OCI-LY3 (cell line): ENCODE measurements at regions not wholly inside any gene's neighbourhood (a gene's known extent, or its start where the extent isn't known, plus 50 kb on each side); places are given as distances from the start of the nearest gene placed in this dataset.

Experiments
- H2AFZ ChIP-seq: fragments of 200-600, 300-600 bp; shearing (Covaris generic); 2 replicates; pipeline ENCODE4 v1.6.0; 2014; ENCODE audit warnings: antibody characterized with exemption, low read depth, low read length
- H3K27ac ChIP-seq: fragments of 200-600, 300-600 bp; sonication (generic); 2 replicates; pipeline ENCODE4 v1.5.1; 2014; ENCODE audit warnings: mild to moderate bottlenecking, low read length, moderate library complexity, mixed read lengths
- H3K27me3 ChIP-seq: fragments of 200-600, 300-600 bp; sonication (generic); 2 replicates; pipeline ENCODE4 v1.6.1; 2014; ENCODE audit warnings: low read depth, low read length, mixed read lengths
- H3K36me3 ChIP-seq: fragments of 200-600, 300-600 bp; sonication (generic); replicated peaks from 2 replicates; pipeline ENCODE3; 2014; ENCODE audit warnings: low read depth, low read length, mixed read lengths
- H3K4me1 ChIP-seq: fragments of 300-600, 200-600 bp; sonication (generic); 2 replicates; pipeline ENCODE4 v1.6.1; 2014; ENCODE audit warnings: low read length, mixed read lengths
- H3K4me2 ChIP-seq: fragments of 200-600, 300-600 bp; sonication (generic); 2 replicates; pipeline ENCODE4 v1.6.1; 2014; ENCODE audit warnings: low read length, mixed read lengths
- H3K4me3 ChIP-seq: fragments of 300-600, 200-600 bp; sonication (generic); 2 replicates; pipeline ENCODE4 v1.5.1; 2014; ENCODE audit warnings: antibody characterized with exemption, mild to moderate bottlenecking, low read length, moderate library complexity
- H3K79me2 ChIP-seq: fragments of 300-600, 200-600 bp; shearing (Covaris generic); 2 replicates; pipeline ENCODE4 v1.6.1; 2014; ENCODE audit warnings: mild to moderate bottlenecking, low read length, mixed read lengths
- H3K9ac ChIP-seq: fragments of 300-600, 200-600 bp; shearing (Covaris generic); 2 replicates; pipeline ENCODE4 v1.6.0; 2014; ENCODE audit warnings: mild to moderate bottlenecking, low read length, moderate library complexity
- H3K9me3 ChIP-seq: fragments of 200-600, 300-600 bp; shearing (Covaris generic); 2 replicates; pipeline ENCODE4 v1.6.1; 2014; ENCODE audit warnings: low read length, mixed read lengths; ENCODE audit not compliant: insufficient read depth
- H4K20me1 ChIP-seq: fragments of 200-600, 300-600 bp; sonication (generic); 2 replicates; pipeline ENCODE4 v1.6.1; 2016; ENCODE audit warnings: low read length, mixed read lengths; ENCODE audit not compliant: insufficient read depth
- CTCF ChIP-seq: fragments of 200-600, 300-600 bp; sonication (generic); IDR thresholded peaks from 2 replicates; pipeline ENCODE4 v1.5.1; 2014; ENCODE audit warnings: antibody characterized with exemption, low read length, low read depth
- EZH2phosphoT487 ChIP-seq: fragments of 200-600 bp; shearing (Covaris generic); IDR thresholded peaks from 2 replicates; pipeline ENCODE4 v1.6.1; 2018; ENCODE audit warnings: antibody characterized with exemption, mixed run types, low read depth

GRCh38 chr13:22256111-22256639 is 585.3 kb downstream of the FGF9 start:
- Histone ChIP-seq H3K36me3 (no peaks in the 10 kb centered on the region), H4K20me1 (no peaks in the 10 kb centered on the region), H3K9ac (no peak overlapping the region), H3K9me3 (no peaks in the 10 kb centered on the region), H3K4me1 (no peaks in the 10 kb centered on the region), H3K27me3 (no peaks in the 10 kb centered on the region), H3K4me2 (no peak overlapping the region), H2AFZ (no peak overlapping the region), H3K4me3 (no peak overlapping the region), H3K79me2 (no peaks in the 10 kb centered on the region), H3K27ac (no peak overlapping the region)
- TF ChIP-seq CTCF: no peak
- TF ChIP-seq EZH2phosphoT487: no peak

- Histone ChIP-seq H3K9ac (no peak overlapping the region), H3K79me2 (no peaks in the 10 kb centered on the region), H3K4me3 (no peak overlapping the region), H3K27me3 (no peaks in the 10 kb centered on the region), H4K20me1 (no peaks in the 10 kb centered on the region), H3K9me3 (no peaks in the 10 kb centered on the region), H3K4me1 (no peaks in the 10 kb centered on the region), H3K4me2 (no peak overlapping the region), H2AFZ (no peak overlapping the region), H3K27ac (no peak overlapping the region), H3K36me3 (no peaks in the 10 kb centered on the region)
- no peak for TF ChIP-seq CTCF
- TF ChIP-seq EZH2phosphoT487: no peak
Measured at GRCh38 chr13:22262001-22262885, 591.4 kb downstream of the FGF9 start.

DNA sequence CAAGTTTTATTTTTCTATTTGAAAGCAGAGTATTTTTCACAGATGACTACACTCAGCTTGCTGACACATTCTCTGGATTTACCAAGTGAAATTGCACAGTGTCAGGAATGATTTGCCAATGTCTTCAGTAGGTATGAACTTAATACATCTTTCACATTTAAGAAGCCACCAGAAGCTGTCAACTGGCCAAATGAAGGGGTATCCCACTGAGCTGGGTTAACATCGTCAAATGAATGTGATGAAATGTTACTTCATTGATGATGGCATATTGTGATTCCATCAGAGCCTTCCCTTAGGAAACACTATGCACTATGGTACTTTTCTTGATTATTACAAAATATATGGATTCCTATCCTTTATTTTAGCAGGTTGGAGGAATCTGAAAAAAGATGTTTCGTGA is 592.3 kb downstream of the FGF9 start:
- Histone ChIP-seq H3K27ac (no peak overlapping the region), H3K4me3 (no peak overlapping the region)

More for the DNA sequence above, 592.3 kb downstream of the FGF9 start:
- no peak for TF ChIP-seq CTCF
- TF ChIP-seq EZH2phosphoT487: no peak
- Histone ChIP-seq H2AFZ (no peak overlapping the region), H3K79me2 (no peaks in the 10 kb centered on the region), H3K4me1 (no peaks in the 10 kb centered on the region), H3K9me3 (no peaks in the 10 kb centered on the region), H3K27me3 (no peaks in the 10 kb centered on the region), H3K4me2 (no peak overlapping the region), H4K20me1 (no peaks in the 10 kb centered on the region), H3K9ac (no peak overlapping the region), H3K36me3 (no peaks in the 10 kb centered on the region)
